RCC 7860 (cell line): ENCODE measurements at regions not wholly inside any gene's neighbourhood (a gene's known extent, or its start where the extent isn't known, plus 50 kb on each side); places are given as distances from the start of the nearest gene placed in this dataset.
"Not testable (repeated sequence)": the region's sequence is repeated elsewhere in the genome, so short reads cannot be mapped to it uniquely, and the experiment has no call there.

Experiments
- DNase-seq: peaks from one replicate; pipeline ENCODE4 v3.0.0-alpha.2; 2015; ENCODE audit warnings: low spot score
- FAIRE-seq: peaks from 2 replicates; lab custom pipeline; 2012; peaks lifted over from hg19 to GRCh38; lab: Jason Lieb, UNC

- DNase-seq (no peak), FAIRE-seq (no peak)
Measured at GRCh38 chr22:40094485-40094884, 83.2 kb upstream of the TNRC6B start.

- not testable (repeated sequence) for FAIRE-seq, DNase-seq
Measured at GRCh38 chr22:40099887-40100286, 77.8 kb upstream of the TNRC6B start.

- DNase-seq, result no peak
- no peak for FAIRE-seq
Measured at GRCh38 chr22:40105755-40106154, 72.0 kb upstream of the TNRC6B start.

GRCh38 chr22:40107244-40107643 lies 70.5 kb upstream of the TNRC6B start:
- FAIRE-seq (peak; percentile 43), DNase-seq (peak; percentile 9)

GRCh38 chr22:40107851-40108378 lies 69.8 kb upstream of the TNRC6B start:
- no peak for FAIRE-seq
- DNase-seq, result peak; percentile 34

GRCh38 chr22:40108396-40108795 lies 69.3 kb upstream of the TNRC6B start:
- DNase-seq (no peak), FAIRE-seq (no peak)

- DNase-seq, FAIRE-seq: not testable (repeated sequence)
Measured at GRCh38 chr22:40108926-40109325, 68.8 kb upstream of the TNRC6B start.

DNA sequence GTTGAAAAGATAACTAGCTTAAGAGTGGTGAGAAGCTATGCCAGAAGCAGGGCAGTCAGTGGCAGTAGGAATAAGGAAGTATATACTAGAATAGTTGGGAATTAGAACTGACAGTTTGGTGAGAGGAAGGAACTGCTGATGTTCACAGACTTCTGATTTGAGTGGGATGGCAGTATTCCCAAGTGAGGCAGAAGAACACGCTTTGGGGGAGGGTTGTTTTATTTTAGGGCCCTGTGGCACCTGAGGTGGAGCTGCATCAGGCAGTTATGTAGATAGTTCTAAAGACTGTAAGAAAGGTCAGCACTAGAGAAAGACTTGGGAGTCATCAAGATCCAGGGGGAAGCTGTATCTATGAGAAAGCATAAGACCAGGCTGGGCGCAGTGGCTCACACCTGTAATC lies 66.3 kb upstream of the TNRC6B start:
- DNase-seq (no peak), FAIRE-seq (no peak)

DNA sequence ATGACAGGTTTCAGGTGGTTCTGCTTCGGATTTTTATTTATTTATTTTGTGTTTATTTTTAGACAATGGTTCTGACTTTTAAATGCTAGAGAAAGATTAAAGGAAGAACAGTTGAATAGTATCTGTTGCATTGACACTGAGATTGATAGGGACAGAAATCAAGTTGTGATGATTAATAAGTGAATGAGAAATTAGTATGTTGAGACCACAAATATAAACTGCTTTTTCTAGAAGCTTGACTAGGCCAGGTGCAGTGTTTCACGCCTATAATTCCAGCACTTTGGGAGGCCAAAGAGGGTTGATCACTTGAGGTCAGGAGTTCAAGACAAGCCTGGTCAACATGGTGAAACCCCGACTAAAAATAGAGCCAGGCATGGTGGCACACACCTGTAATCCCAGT lies 65.1 kb upstream of the TNRC6B start:
- DNase-seq, result no peak
- FAIRE-seq, result no peak

DNA sequence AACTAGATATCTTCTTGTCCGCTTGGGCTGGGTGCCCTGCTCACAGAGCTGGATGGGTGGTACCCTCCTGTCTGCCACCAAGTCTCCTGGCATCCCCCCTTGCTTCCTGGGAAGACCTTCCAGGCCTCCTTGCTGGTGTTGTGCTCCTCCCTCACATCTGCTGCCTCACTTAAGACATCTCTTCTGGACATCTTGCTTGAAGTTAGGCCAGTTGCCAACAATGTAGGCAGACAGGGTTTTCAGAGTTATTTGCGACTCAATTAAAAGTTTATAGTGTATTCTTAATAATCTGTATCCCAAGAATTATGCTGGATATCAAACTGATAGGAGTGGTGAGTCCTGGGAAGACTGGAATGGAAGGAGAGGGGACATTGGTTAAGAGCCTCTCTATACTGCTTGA lies 64.0 kb upstream of the TNRC6B start:
- FAIRE-seq (no peak), DNase-seq (no peak)

GRCh38 chr22:40114411-40114810 lies 63.3 kb upstream of the TNRC6B start:
- DNase-seq, result no peak

GRCh38 chr22:40116496-40117200 lies 61.1 kb upstream of the TNRC6B start:
- DNase-seq (no peak), FAIRE-seq (no peak)

More at GRCh38 chr22:40114411-40114810, 63.3 kb upstream of the TNRC6B start:
- no peak for FAIRE-seq

DNA sequence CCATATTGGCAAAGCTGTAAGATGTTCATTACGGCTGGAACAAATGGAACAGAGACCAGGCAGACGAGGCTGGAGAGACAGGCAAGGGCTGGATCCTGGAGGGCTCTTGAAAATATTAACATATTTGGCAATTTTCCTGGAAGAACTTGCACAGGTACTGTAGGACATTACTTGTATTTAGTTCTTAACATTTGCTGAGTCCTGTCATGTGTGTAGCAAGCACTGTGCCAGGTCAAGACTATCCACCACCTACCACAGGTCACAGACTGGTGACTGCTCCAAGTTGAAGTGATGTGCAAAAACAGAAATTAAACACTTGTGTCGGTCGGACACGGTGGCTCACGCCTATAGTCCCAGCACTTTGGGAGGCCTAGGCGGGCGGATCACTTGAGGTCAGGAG lies 58.7 kb upstream of the TNRC6B start:
- DNase-seq (no peak), FAIRE-seq (no peak)

DNA sequence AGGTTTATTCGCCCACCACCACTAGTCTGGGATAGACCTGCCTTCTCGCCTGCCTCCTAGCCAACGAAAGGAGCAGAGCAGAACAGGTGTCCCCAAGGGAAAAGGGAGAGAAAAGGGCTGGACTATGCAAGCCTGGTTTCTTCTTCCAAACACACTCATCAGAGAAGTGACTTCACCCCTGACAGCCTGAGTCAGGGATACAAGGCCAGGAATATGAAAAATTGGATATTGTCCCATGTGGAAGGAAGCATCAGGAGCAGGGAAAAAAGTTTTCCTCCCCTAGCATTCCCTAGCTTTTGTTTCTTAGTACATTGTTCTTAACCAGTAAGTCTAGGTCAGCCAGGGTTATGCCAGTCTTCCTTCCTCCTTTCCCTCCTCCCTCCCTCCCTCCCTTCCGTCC lies 56.9 kb upstream of the TNRC6B start:
- no peak for FAIRE-seq

GRCh38 chr22:40121461-40121860 lies 56.3 kb upstream of the TNRC6B start:
- FAIRE-seq (no peak), DNase-seq (no peak)

More for the DNA sequence above, 56.9 kb upstream of the TNRC6B start:
- no peak for DNase-seq

DNA sequence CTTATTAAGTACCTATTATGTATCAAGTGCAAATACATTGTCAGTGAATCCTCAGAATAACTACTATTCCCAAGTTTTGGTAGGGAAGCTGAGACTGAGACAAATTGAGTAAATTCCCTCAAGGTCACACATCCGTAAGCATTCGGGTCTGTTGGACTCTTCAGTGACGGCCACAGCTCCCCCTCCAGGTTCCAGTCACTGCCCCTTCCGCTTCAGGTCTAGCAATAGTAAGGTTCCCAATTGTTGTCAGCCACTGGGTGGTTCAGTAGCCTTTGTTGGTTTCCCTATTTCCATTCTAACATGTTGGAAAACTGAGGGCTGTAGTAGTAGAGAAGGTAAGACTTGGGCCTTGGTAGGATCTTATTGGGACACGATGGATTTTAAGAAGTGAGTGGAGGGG lies 54.9 kb upstream of the TNRC6B start:
- DNase-seq, result no peak
- FAIRE-seq, result no peak

- no peak for FAIRE-seq
- DNase-seq, result no peak
Measured at GRCh38 chr22:40123387-40123786, 54.3 kb upstream of the TNRC6B start.
